Gastrocnemius medialis (tissue), 4 donors: ENCODE measurements at regions not wholly inside any gene's neighbourhood (a gene's known extent, or its start where the extent isn't known, plus 50 kb on each side); places are given as distances from the start of the nearest gene placed in this dataset.

Experiments
- POLR2A ChIP-seq, 2 donors: fragments of 450-650 bp; IDR thresholded peaks; one replicate each; pipeline ENCODE4 v1.6.1; 2017; ENCODE audit warnings: antibody characterized with exemption in 2 of 2, mild to moderate bottlenecking in 2 of 2, moderate library complexity in 2 of 2
- TF ChIP-seq, protein P1 (sequence below), 5 experiments: fragments of 450-650 bp in 3 of 5; fragments of 200-600 bp in 2 of 5; sonication (generic) in 2 of 5; IDR thresholded peaks in 4 of 5; conservative IDR thresholded peaks in 1 of 5; 1 replicate in 4 of 5; 2 replicates in 1 of 5; pipeline ENCODE4 v1.5.1; 2016 to 2019; ENCODE audit warnings: antibody characterized with exemption in 5 of 5, mild to moderate bottlenecking in 3 of 5, moderate library complexity in 3 of 5

DNA sequence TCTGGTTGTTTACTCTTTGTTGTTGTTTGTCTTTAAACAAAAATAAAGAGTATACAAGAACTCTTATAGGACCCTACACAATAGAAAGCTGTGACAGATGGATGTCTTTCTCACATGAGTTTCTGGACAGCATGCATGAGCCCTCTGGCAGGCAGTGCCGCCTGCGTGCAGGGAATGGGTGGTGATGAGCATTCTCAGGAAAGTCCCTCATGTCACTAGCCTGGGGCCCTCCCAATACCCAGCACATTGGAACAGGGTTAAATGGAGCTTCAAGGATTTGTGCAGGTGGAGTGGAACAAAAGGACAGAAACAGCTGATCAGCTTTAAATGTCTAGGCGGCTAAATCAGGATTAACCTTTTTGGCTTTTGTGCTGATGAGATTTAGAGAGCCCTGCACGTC is 181.0 kb upstream of the CD180 start:
- no peak for TF ChIP-seq POLR2A (IDR thresholded peaks at IDR 0.05)
- TF ChIP-seq, protein P1, sequence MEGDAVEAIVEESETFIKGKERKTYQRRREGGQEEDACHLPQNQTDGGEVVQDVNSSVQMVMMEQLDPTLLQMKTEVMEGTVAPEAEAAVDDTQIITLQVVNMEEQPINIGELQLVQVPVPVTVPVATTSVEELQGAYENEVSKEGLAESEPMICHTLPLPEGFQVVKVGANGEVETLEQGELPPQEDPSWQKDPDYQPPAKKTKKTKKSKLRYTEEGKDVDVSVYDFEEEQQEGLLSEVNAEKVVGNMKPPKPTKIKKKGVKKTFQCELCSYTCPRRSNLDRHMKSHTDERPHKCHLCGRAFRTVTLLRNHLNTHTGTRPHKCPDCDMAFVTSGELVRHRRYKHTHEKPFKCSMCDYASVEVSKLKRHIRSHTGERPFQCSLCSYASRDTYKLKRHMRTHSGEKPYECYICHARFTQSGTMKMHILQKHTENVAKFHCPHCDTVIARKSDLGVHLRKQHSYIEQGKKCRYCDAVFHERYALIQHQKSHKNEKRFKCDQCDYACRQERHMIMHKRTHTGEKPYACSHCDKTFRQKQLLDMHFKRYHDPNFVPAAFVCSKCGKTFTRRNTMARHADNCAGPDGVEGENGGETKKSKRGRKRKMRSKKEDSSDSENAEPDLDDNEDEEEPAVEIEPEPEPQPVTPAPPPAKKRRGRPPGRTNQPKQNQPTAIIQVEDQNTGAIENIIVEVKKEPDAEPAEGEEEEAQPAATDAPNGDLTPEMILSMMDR (IDR thresholded peaks at IDR 0.05 in 4 of 5, conservative IDR thresholded peaks at IDR 0.05 in 1 of 5) = no peak
